Transverse colon (tissue), 3 donors: ENCODE measurements at regions not wholly inside any gene's neighbourhood (a gene's known extent, or its start where the extent isn't known, plus 50 kb on each side); places are given as distances from the start of the nearest gene placed in this dataset.

ENCODE experiments used
- EP300 ChIP-seq: sonication (generic); formaldehyde crosslinking; IDR thresholded peaks from one replicate; pipeline ENCODE4 v1.6.1; 2017; ENCODE audit warnings: antibody characterized with exemption, low read depth
- TF ChIP-seq, protein P1 (sequence below), 5 experiments: fragments of 200-600 bp in 3 of 5; fragments of 450-650 bp in 2 of 5; sonication (generic) in 3 of 5; IDR thresholded peaks; 1 replicate in 2 of 5; 2 replicates in 3 of 5; pipeline ENCODE4 v1.5.1; 2016 to 2017; ENCODE audit warnings: antibody characterized with exemption in 5 of 5, inconsistent platforms in 3 of 5, mild to moderate bottlenecking in 2 of 5, moderate library complexity in 1 of 5

DNA sequence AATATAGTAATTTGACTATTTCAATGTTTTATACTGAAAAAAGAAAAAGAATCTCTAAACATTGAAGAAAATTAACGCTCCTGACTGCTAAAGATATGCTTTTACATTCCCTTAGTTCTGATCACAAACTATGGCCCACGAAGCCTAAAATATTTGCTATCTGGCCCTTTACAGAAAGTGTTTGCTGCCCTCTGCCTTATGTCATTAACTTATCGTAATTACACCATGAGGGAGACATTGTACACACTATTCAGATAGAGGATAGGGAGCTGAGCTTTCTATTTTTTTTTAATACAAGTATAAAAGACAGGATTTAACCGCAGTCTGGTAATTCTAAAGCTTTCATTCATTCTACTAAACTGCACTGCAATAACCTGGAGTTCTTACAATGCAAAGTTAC, 393.1 kb upstream of the DCC start:
- TF ChIP-seq, protein P1, sequence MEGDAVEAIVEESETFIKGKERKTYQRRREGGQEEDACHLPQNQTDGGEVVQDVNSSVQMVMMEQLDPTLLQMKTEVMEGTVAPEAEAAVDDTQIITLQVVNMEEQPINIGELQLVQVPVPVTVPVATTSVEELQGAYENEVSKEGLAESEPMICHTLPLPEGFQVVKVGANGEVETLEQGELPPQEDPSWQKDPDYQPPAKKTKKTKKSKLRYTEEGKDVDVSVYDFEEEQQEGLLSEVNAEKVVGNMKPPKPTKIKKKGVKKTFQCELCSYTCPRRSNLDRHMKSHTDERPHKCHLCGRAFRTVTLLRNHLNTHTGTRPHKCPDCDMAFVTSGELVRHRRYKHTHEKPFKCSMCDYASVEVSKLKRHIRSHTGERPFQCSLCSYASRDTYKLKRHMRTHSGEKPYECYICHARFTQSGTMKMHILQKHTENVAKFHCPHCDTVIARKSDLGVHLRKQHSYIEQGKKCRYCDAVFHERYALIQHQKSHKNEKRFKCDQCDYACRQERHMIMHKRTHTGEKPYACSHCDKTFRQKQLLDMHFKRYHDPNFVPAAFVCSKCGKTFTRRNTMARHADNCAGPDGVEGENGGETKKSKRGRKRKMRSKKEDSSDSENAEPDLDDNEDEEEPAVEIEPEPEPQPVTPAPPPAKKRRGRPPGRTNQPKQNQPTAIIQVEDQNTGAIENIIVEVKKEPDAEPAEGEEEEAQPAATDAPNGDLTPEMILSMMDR (IDR thresholded peaks at IDR 0.05), result no peak
- no peak for TF ChIP-seq EP300
